Panc1 (cell line): ENCODE measurements at regions not wholly inside any gene's neighbourhood (a gene's known extent, or its start where the extent isn't known, plus 50 kb on each side); places are given as distances from the start of the nearest gene placed in this dataset.

Experiments
- CTCF ChIP-seq: fragments of 450-650 bp; IDR thresholded peaks from 2 replicates; pipeline ENCODE4 v1.5.1; 2017; ENCODE audit warnings: mild to moderate bottlenecking
- POLR2AphosphoS5 ChIP-seq: IDR thresholded peaks from 2 replicates; pipeline ENCODE4 v1.6.1; 2012; ENCODE audit warnings: mild to moderate bottlenecking, low read depth, low read length, moderate library complexity

- no peak for TF ChIP-seq CTCF
- TF ChIP-seq POLR2AphosphoS5, result no peak
Observed at GRCh38 chr10:78828647-78829539, 239.9 kb upstream of the ZMIZ1 start.
